Transverse colon (tissue), 4 donors: ENCODE measurements at regions not wholly inside any gene's neighbourhood (a gene's known extent, or its start where the extent isn't known, plus 50 kb on each side); places are given as distances from the start of the nearest gene placed in this dataset.

Source experiments
- EP300 ChIP-seq: sonication (generic); formaldehyde crosslinking; IDR thresholded peaks from one replicate; pipeline ENCODE4 v1.6.1; 2017; ENCODE audit warnings: antibody characterized with exemption, low read depth
- POLR2A ChIP-seq: fragments of 450-650 bp; IDR thresholded peaks from one replicate; pipeline ENCODE4 v1.6.1; 2016; ENCODE audit warnings: antibody characterized with exemption, mild to moderate bottlenecking, moderate library complexity
- POLR2AphosphoS5 ChIP-seq, 3 donors: sonication (generic); formaldehyde crosslinking; IDR thresholded peaks; one replicate each; pipeline ENCODE4 v1.6.1; 2016; ENCODE audit warnings: antibody characterized with exemption in 3 of 3
- TF ChIP-seq, protein P1 (sequence below), 5 experiments: fragments of 200-600 bp in 3 of 5; fragments of 450-650 bp in 2 of 5; sonication (generic) in 3 of 5; IDR thresholded peaks; 1 replicate in 2 of 5; 2 replicates in 3 of 5; pipeline ENCODE4 v1.5.1; 2016 to 2017; ENCODE audit warnings: antibody characterized with exemption in 5 of 5, inconsistent platforms in 3 of 5, mild to moderate bottlenecking in 2 of 5, moderate library complexity in 1 of 5

GRCh38 chr4:152110780-152111179, 350.0 kb upstream of the GATB start:
- TF ChIP-seq, protein P1, sequence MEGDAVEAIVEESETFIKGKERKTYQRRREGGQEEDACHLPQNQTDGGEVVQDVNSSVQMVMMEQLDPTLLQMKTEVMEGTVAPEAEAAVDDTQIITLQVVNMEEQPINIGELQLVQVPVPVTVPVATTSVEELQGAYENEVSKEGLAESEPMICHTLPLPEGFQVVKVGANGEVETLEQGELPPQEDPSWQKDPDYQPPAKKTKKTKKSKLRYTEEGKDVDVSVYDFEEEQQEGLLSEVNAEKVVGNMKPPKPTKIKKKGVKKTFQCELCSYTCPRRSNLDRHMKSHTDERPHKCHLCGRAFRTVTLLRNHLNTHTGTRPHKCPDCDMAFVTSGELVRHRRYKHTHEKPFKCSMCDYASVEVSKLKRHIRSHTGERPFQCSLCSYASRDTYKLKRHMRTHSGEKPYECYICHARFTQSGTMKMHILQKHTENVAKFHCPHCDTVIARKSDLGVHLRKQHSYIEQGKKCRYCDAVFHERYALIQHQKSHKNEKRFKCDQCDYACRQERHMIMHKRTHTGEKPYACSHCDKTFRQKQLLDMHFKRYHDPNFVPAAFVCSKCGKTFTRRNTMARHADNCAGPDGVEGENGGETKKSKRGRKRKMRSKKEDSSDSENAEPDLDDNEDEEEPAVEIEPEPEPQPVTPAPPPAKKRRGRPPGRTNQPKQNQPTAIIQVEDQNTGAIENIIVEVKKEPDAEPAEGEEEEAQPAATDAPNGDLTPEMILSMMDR (IDR thresholded peaks at IDR 0.05) = no peak
- no peak for TF ChIP-seq POLR2A
- TF ChIP-seq EP300 = no peak
- TF ChIP-seq POLR2AphosphoS5 (IDR thresholded peaks at IDR 0.05) = no peak
